WTC11 (cell line): ENCODE measurements at regions not wholly inside any gene's neighbourhood (a gene's known extent, or its start where the extent isn't known, plus 50 kb on each side); places are given as distances from the start of the nearest gene placed in this dataset.

Source experiments
- ATAC-seq: fragments of 200-7000 bp; cut with Tn5 transposase; 2 replicates; pipeline ENCODE4 v1.10.0; 2021; ENCODE audit warnings: mild to moderate bottlenecking, moderate library complexity
- CTCF ChIA-PET: fragments of 300-600 bp; sonication (Branson Sonifier 250); formaldehyde crosslinking; loops from one replicate; lab custom pipeline; 2021; ENCODE audit warnings: antibody characterized with exemption; lab: Charles Lee
- POLR2A ChIA-PET: fragments of 350-600 bp; sonication (Branson Sonifier 250); formaldehyde crosslinking; loops from one replicate; lab custom pipeline; 2021; ENCODE audit warnings: antibody characterized with exemption; lab: Charles Lee
- DNase-seq: peaks from one replicate; pipeline ENCODE4 v3.0.0; 2021; ENCODE audit warnings: low spot score
- H3K27ac Mint-ChIP-seq: 2 replicates; pipeline ENCODE4 v1.8.0; 2021; ENCODE audit warnings: mixed read lengths
- H3K27me3 Mint-ChIP-seq: 2 replicates; pipeline ENCODE4 v1.8.0; 2021; ENCODE audit warnings: low read depth, mild to moderate bottlenecking, moderate library complexity, mixed read lengths
- H3K36me3 Mint-ChIP-seq: 2 replicates; pipeline ENCODE4 v1.8.0; 2021; ENCODE audit warnings: mixed read lengths
- H3K4me1 Mint-ChIP-seq: 2 replicates; pipeline ENCODE4 v1.8.0; 2022; ENCODE audit warnings: mixed read lengths
- H3K4me3 Mint-ChIP-seq: 2 replicates; pipeline ENCODE4 v1.8.0; 2021; ENCODE audit warnings: mild to moderate bottlenecking, moderate library complexity, mixed read lengths
- H3K9me3 Mint-ChIP-seq: 2 replicates; pipeline ENCODE4 v1.8.0; 2021; ENCODE audit warnings: mixed read lengths
- ETV6 ChIP-seq: sonication (generic); formaldehyde crosslinking; IDR thresholded peaks from 2 replicates; pipeline ENCODE4 v1.8.1; 2022; ENCODE audit warnings: mild to moderate bottlenecking, missing genetic modification reagents
- FOXK1 ChIP-seq: sonication (generic); formaldehyde crosslinking; IDR thresholded peaks from 2 replicates; pipeline ENCODE4 v1.8.0; 2022; ENCODE audit warnings: mild to moderate bottlenecking, moderate library complexity, missing genetic modification reagents
- GABPB1 ChIP-seq: sonication (generic); formaldehyde crosslinking; IDR thresholded peaks from 2 replicates; pipeline ENCODE4 v1.8.1; 2023; ENCODE audit warnings: mild to moderate bottlenecking, missing genetic modification reagents
- GRHL2 ChIP-seq: fragments of 250-450 bp; sonication (Bioruptor Pico); IDR thresholded peaks from 2 replicates; pipeline ENCODE4 v1.8.0; 2022; ENCODE audit warnings: mild to moderate bottlenecking, moderate library complexity; ENCODE audit not compliant: insufficient replicate concordance, severe bottlenecking
- IRF2 ChIP-seq: sonication (generic); formaldehyde crosslinking; IDR thresholded peaks from 2 replicates; pipeline ENCODE4 v1.8.0; 2022; ENCODE audit warnings: low read depth, missing genetic modification reagents, borderline replicate concordance
- MXD4 ChIP-seq: fragments of 250-450 bp; sonication (Bioruptor Pico); IDR thresholded peaks from 2 replicates; pipeline ENCODE4 v1.8.0; 2021; ENCODE audit warnings: mild to moderate bottlenecking, moderate library complexity, borderline replicate concordance
- NFYB ChIP-seq: sonication (generic); formaldehyde crosslinking; conservative IDR thresholded peaks from 2 replicates; pipeline ENCODE4 v1.8.0; 2022; ENCODE audit warnings: low read depth, missing genetic modification reagents
- NR3C1 ChIP-seq: sonication (generic); formaldehyde crosslinking; conservative IDR thresholded peaks from 2 replicates; pipeline ENCODE4 v1.8.1; 2023; ENCODE audit warnings: low read depth, mild to moderate bottlenecking, missing genetic modification reagents
- OVOL2 ChIP-seq: fragments of 250-450 bp; sonication (Bioruptor Pico); IDR thresholded peaks from 2 replicates; pipeline ENCODE4 v1.9.0; 2021; ENCODE audit warnings: mild to moderate bottlenecking, borderline replicate concordance
- SOX15 ChIP-seq: fragments of 250-450 bp; sonication (Bioruptor Pico); IDR thresholded peaks from 2 replicates; pipeline ENCODE4 v1.9.0; 2021; ENCODE audit warnings: mild to moderate bottlenecking
- ZNF219 ChIP-seq: sonication (generic); formaldehyde crosslinking; IDR thresholded peaks from 2 replicates; pipeline ENCODE4 v1.8.0; 2023; ENCODE audit warnings: missing genetic modification reagents, mild to moderate bottlenecking, borderline replicate concordance
- ZNF396 ChIP-seq: fragments of 250-450 bp; sonication (Bioruptor Pico); IDR thresholded peaks from 2 replicates; pipeline ENCODE4 v1.8.0; 2021; ENCODE audit warnings: mild to moderate bottlenecking, moderate library complexity, borderline replicate concordance
- ZNF671 ChIP-seq: fragments of 250-450 bp; sonication (Bioruptor Pico); IDR thresholded peaks from 2 replicates; pipeline ENCODE4 v1.8.0; 2021; ENCODE audit warnings: mild to moderate bottlenecking
- TF ChIP-seq, protein P1 (sequence below): sonication (generic); formaldehyde crosslinking; IDR thresholded peaks from 2 replicates; pipeline ENCODE4 v1.8.1; 2023; ENCODE audit warnings: mild to moderate bottlenecking, missing genetic modification reagents
- TF ChIP-seq, protein P2 (sequence below): sonication (generic); formaldehyde crosslinking; IDR thresholded peaks from 2 replicates; pipeline ENCODE4 v1.8.1; 2022; ENCODE audit warnings: mild to moderate bottlenecking, moderate library complexity, missing genetic modification reagents
- TF ChIP-seq, protein P3 (sequence below): sonication (generic); formaldehyde crosslinking; IDR thresholded peaks from 2 replicates; pipeline ENCODE4 v1.8.1; 2022; ENCODE audit warnings: low read depth, mild to moderate bottlenecking, moderate library complexity, missing genetic modification reagents, borderline replicate concordance
- TF ChIP-seq, protein P4 (sequence below): fragments of 250-450 bp; sonication (Bioruptor Pico); IDR thresholded peaks from 2 replicates; pipeline ENCODE4 v1.9.0; 2021; ENCODE audit warnings: mild to moderate bottlenecking
- TF ChIP-seq, protein P5 (sequence below): sonication (generic); formaldehyde crosslinking; IDR thresholded peaks from 2 replicates; pipeline ENCODE4 v1.8.1; 2023; ENCODE audit warnings: mild to moderate bottlenecking, missing genetic modification reagents
- TF ChIP-seq, protein P6 (sequence below): sonication (generic); formaldehyde crosslinking; IDR thresholded peaks from 2 replicates; pipeline ENCODE4 v1.8.0; 2023; ENCODE audit warnings: missing genetic modification reagents
- TF ChIP-seq, protein P7 (sequence below): fragments of 250-450 bp; sonication (Bioruptor Pico); IDR thresholded peaks from 2 replicates; pipeline ENCODE4 v1.9.0; 2021; ENCODE audit warnings: moderate library complexity, mild to moderate bottlenecking, inconsistent platforms, borderline replicate concordance
- TF ChIP-seq, protein P8 (sequence below): sonication (generic); formaldehyde crosslinking; IDR thresholded peaks from 2 replicates; pipeline ENCODE4 v1.8.1; 2023; ENCODE audit warnings: mild to moderate bottlenecking, missing genetic modification reagents, moderate library complexity
- TF ChIP-seq, protein P9 (sequence below): sonication (generic); formaldehyde crosslinking; IDR thresholded peaks from 2 replicates; pipeline ENCODE4 v1.8.0; 2023; ENCODE audit warnings: mild to moderate bottlenecking, missing genetic modification reagents

DNA sequence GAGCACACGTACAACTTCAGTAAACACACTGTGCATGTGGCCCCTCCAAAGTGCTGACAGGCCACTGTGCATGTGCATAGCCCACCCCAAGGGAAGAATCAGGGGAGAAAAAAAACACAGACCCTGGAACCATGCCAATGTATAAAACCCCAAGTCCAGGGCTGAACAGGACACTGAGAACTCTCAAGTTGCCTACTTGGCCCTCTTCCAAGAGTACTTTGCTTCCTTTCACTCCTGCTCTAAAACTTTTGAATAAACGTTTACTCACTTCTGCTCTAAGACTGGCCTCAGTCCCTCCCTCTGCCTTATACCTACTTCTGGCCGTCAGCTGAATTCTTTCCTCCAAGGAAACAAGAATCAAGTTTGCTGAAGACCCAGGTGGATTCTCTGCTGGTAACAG lies 77.7 kb upstream of the NFIB start:
- ChIA-PET CTCF (no interaction called here), POLR2A (no interaction called here)
- H3K27ac Mint-ChIP-seq: no peak overlapping the region
- H3K4me1 Mint-ChIP-seq: peaks cover 4% of the 10 kb centered on the region; the same call in 1 of the 2 replicates
- no peak for DNase-seq
- no peak overlapping the region for H3K4me3 Mint-ChIP-seq
- TF ChIP-seq FOXK1 (CRISPR knock-in tag) (no peak), NFYB (CRISPR knock-in tag) (no peak), ETV6 (CRISPR knock-in tag) (no peak), NR3C1 (CRISPR knock-in tag) (no peak), OVOL2 (CRISPR knock-in tag) (no peak), GRHL2 (CRISPR knock-in tag) (no peak), GABPB1 (CRISPR knock-in tag) (no peak), IRF2 (CRISPR knock-in tag) (no peak), ZNF396 (CRISPR knock-in tag) (no peak), SOX15 (CRISPR knock-in tag) (no peak), ZNF219 (no peak), MXD4 (no peak)
- TF ChIP-seq, protein P1, sequence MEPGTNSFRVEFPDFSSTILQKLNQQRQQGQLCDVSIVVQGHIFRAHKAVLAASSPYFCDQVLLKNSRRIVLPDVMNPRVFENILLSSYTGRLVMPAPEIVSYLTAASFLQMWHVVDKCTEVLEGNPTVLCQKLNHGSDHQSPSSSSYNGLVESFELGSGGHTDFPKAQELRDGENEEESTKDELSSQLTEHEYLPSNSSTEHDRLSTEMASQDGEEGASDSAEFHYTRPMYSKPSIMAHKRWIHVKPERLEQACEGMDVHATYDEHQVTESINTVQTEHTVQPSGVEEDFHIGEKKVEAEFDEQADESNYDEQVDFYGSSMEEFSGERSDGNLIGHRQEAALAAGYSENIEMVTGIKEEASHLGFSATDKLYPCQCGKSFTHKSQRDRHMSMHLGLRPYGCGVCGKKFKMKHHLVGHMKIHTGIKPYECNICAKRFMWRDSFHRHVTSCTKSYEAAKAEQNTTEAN (CRISPR knock-in tag): no peak
- TF ChIP-seq, protein P2, sequence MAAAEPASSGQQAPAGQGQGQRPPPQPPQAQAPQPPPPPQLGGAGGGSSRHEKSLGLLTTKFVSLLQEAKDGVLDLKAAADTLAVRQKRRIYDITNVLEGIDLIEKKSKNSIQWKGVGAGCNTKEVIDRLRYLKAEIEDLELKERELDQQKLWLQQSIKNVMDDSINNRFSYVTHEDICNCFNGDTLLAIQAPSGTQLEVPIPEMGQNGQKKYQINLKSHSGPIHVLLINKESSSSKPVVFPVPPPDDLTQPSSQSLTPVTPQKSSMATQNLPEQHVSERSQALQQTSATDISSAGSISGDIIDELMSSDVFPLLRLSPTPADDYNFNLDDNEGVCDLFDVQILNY (CRISPR knock-in tag): no peak
- TF ChIP-seq, protein P3, sequence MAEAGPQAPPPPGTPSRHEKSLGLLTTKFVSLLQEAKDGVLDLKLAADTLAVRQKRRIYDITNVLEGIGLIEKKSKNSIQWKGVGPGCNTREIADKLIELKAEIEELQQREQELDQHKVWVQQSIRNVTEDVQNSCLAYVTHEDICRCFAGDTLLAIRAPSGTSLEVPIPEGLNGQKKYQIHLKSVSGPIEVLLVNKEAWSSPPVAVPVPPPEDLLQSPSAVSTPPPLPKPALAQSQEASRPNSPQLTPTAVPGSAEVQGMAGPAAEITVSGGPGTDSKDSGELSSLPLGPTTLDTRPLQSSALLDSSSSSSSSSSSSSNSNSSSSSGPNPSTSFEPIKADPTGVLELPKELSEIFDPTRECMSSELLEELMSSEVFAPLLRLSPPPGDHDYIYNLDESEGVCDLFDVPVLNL (CRISPR knock-in tag): no peak
- TF ChIP-seq, protein P4, sequence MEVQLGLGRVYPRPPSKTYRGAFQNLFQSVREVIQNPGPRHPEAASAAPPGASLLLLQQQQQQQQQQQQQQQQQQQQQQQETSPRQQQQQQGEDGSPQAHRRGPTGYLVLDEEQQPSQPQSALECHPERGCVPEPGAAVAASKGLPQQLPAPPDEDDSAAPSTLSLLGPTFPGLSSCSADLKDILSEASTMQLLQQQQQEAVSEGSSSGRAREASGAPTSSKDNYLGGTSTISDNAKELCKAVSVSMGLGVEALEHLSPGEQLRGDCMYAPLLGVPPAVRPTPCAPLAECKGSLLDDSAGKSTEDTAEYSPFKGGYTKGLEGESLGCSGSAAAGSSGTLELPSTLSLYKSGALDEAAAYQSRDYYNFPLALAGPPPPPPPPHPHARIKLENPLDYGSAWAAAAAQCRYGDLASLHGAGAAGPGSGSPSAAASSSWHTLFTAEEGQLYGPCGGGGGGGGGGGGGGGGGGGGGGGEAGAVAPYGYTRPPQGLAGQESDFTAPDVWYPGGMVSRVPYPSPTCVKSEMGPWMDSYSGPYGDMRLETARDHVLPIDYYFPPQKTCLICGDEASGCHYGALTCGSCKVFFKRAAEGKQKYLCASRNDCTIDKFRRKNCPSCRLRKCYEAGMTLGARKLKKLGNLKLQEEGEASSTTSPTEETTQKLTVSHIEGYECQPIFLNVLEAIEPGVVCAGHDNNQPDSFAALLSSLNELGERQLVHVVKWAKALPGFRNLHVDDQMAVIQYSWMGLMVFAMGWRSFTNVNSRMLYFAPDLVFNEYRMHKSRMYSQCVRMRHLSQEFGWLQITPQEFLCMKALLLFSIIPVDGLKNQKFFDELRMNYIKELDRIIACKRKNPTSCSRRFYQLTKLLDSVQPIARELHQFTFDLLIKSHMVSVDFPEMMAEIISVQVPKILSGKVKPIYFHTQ: no peak
- TF ChIP-seq, protein P5, sequence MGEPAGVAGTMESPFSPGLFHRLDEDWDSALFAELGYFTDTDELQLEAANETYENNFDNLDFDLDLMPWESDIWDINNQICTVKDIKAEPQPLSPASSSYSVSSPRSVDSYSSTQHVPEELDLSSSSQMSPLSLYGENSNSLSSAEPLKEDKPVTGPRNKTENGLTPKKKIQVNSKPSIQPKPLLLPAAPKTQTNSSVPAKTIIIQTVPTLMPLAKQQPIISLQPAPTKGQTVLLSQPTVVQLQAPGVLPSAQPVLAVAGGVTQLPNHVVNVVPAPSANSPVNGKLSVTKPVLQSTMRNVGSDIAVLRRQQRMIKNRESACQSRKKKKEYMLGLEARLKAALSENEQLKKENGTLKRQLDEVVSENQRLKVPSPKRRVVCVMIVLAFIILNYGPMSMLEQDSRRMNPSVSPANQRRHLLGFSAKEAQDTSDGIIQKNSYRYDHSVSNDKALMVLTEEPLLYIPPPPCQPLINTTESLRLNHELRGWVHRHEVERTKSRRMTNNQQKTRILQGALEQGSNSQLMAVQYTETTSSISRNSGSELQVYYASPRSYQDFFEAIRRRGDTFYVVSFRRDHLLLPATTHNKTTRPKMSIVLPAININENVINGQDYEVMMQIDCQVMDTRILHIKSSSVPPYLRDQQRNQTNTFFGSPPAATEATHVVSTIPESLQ (CRISPR knock-in tag): no peak
- H3K36me3 Mint-ChIP-seq: peaks cover 7% of the 10 kb centered on the region; the same call in 1 of the 2 replicates
- no peaks in the 10 kb centered on the region; the same call in 1 of the 2 replicates for H3K27me3 Mint-ChIP-seq
- peaks cover 21% of the 10 kb centered on the region for H3K9me3 Mint-ChIP-seq
- no peak for ATAC-seq

DNA sequence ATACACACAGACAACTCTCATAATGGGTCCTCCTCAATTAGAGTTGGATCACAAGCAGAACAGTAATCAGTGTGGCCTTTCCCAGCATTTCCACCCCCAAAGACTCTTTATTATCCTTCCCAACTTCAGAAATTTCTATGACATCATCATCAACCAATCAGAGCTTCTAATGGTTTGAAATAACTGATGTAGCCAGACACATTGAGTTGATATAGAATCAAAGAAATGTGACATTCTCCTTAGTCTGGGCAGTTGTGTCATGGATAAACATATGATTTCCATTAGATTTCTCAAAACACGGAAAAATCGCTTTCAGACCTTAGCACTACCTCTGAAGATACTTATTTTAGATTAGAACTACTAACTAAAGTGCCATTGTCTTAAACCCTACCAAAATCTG lies 75.7 kb upstream of the NFIB start:
- POLR2A ChIA-PET: no interaction called here
- Mint-ChIP-seq H3K4me3 (no peak overlapping the region), H3K9me3 (peaks cover 21% of the 10 kb centered on the region), H3K27ac (no peak overlapping the region), H3K27me3 (no peaks in the 10 kb centered on the region; the same call in 1 of the 2 replicates), H3K36me3 (peaks cover 7% of the 10 kb centered on the region; the same call in 1 of the 2 replicates), H3K4me1 (0 out of 2 replicates have a peak, but pooled peaks cover 4% of the 10 kb centered on the region)
- DNase-seq (no peak), ATAC-seq (no peak)
- CTCF ChIA-PET: no interaction called here
- TF ChIP-seq, protein P6, sequence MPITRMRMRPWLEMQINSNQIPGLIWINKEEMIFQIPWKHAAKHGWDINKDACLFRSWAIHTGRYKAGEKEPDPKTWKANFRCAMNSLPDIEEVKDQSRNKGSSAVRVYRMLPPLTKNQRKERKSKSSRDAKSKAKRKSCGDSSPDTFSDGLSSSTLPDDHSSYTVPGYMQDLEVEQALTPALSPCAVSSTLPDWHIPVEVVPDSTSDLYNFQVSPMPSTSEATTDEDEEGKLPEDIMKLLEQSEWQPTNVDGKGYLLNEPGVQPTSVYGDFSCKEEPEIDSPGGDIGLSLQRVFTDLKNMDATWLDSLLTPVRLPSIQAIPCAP (CRISPR knock-in tag): no peak
- TF ChIP-seq, protein P7, sequence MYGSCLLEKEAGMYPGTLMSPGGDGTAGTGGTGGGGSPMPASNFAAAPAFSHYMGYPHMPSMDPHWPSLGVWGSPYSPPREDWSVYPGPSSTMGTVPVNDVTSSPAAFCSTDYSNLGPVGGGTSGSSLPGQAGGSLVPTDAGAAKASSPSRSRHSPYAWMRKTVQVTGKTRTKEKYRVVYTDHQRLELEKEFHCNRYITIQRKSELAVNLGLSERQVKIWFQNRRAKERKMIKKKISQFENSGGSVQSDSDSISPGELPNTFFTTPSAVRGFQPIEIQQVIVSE: no peak
- TF ChIP-seq, protein P8, sequence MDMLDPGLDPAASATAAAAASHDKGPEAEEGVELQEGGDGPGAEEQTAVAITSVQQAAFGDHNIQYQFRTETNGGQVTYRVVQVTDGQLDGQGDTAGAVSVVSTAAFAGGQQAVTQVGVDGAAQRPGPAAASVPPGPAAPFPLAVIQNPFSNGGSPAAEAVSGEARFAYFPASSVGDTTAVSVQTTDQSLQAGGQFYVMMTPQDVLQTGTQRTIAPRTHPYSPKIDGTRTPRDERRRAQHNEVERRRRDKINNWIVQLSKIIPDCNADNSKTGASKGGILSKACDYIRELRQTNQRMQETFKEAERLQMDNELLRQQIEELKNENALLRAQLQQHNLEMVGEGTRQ: no peak
- TF ChIP-seq, protein P9, sequence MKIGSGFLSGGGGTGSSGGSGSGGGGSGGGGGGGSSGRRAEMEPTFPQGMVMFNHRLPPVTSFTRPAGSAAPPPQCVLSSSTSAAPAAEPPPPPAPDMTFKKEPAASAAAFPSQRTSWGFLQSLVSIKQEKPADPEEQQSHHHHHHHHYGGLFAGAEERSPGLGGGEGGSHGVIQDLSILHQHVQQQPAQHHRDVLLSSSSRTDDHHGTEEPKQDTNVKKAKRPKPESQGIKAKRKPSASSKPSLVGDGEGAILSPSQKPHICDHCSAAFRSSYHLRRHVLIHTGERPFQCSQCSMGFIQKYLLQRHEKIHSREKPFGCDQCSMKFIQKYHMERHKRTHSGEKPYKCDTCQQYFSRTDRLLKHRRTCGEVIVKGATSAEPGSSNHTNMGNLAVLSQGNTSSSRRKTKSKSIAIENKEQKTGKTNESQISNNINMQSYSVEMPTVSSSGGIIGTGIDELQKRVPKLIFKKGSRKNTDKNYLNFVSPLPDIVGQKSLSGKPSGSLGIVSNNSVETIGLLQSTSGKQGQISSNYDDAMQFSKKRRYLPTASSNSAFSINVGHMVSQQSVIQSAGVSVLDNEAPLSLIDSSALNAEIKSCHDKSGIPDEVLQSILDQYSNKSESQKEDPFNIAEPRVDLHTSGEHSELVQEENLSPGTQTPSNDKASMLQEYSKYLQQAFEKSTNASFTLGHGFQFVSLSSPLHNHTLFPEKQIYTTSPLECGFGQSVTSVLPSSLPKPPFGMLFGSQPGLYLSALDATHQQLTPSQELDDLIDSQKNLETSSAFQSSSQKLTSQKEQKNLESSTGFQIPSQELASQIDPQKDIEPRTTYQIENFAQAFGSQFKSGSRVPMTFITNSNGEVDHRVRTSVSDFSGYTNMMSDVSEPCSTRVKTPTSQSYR (CRISPR knock-in tag): no peak
- TF ChIP-seq NFYB (CRISPR knock-in tag) (no peak), GRHL2 (CRISPR knock-in tag) (no peak), ZNF671 (CRISPR knock-in tag) (no peak)
